TTC549 (cell line): ENCODE measurements at regions not wholly inside any gene's neighbourhood (a gene's known extent, or its start where the extent isn't known, plus 50 kb on each side); places are given as distances from the start of the nearest gene placed in this dataset.
"Not testable (repeated sequence)": the region's sequence is repeated elsewhere in the genome, so short reads cannot be mapped to it uniquely, and the experiment has no call there.

Experiments used
- FAIRE-seq: peaks from 2 replicates; lab custom pipeline; 2012; peaks lifted over from hg19 to GRCh38; lab: Jason Lieb, UNC

GRCh38 chrX:40891798-40892197, 156.5 kb upstream of the MED14 start:
- no peak for FAIRE-seq

DNA sequence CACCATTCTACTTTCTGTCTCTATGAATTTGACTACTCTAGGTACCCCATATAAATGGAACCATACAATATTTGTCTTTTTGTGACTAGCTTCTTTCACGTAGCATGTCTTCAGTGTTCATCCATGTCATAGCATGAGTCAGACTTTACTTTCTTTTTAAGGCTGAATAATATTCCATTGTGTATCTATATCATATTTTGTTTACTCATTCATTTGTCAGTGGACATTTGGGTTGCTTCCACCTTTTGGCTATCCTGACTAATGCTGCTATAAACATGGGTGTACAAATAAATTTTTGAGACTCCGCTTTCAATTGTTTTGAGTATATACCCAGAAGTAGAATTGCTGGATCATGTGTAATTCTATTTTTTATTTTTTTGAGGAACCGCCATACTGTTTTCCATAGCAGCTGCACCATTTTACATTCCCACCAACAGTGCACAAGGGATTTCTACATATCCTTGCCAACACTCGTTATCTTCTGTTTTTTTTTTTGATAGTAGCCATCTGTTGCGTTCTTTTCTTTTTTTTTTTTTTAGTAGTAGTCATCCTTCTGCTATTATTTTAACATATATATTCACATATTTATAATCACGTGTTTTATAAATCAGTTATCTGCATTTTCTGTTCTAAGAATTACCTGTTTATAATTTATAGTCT, 158.0 kb upstream of the MED14 start:
- no peak for FAIRE-seq

DNA sequence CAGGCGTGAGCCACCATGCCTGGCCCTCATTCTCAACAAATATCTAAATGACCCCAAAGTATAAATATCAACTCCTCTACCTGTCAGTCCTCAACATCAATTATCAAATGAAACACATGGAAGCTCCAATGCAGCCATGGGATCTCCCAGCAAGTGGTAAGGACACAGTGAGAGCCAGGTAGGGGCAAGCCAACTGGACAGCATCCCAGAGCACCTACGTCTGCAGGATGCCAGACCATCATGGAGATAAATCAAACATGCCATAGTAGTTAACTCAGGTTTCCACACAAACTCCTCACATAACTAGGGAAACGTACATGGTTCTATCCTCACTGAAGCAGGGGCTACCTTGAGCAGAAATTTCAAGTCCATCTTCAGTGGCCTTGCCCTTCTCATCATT, 159.9 kb upstream of the MED14 start:
- FAIRE-seq = no peak

GRCh38 chrX:40897718-40898270, 162.5 kb upstream of the MED14 start:
- FAIRE-seq = no peak

DNA sequence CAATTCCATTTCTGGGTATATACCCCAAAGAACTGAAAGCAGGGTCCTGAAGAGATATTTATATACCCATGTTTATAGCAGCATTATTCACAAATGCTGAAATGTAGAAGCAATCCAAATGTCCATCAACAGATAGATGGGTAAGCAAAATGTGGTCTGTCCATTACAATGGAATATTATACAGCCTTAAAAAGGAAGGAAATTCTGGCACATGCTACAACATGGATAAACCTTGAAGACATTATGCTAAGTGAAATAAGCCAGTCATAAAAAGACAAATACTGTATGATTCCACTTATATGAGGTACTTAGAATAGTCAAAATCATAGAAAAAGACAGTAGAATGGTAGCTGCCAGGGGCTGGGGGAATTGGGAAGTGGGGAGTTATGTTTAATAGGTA, 169.4 kb upstream of the MED14 start:
- FAIRE-seq = not testable (repeated sequence)

DNA sequence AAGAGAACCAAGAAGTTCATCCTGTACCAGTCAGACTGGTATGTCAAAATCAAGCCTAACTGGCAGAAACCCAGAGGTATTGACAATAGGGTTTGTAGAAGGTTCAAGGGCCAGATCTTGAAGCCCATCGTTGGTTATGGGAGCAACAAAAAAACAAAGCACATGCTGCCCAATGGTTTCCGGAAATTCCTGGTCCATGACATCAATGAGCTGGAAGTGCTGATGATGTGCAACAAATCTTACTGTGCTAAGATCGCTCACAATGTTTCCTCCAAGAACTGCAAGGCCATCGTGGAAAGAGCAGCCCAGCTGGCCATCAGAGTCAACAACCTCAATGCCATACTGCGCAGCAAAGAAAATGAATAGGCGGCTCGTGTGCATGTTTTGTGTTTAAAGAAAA, 172.7 kb upstream of the MED14 start:
- FAIRE-seq = no peak

DNA sequence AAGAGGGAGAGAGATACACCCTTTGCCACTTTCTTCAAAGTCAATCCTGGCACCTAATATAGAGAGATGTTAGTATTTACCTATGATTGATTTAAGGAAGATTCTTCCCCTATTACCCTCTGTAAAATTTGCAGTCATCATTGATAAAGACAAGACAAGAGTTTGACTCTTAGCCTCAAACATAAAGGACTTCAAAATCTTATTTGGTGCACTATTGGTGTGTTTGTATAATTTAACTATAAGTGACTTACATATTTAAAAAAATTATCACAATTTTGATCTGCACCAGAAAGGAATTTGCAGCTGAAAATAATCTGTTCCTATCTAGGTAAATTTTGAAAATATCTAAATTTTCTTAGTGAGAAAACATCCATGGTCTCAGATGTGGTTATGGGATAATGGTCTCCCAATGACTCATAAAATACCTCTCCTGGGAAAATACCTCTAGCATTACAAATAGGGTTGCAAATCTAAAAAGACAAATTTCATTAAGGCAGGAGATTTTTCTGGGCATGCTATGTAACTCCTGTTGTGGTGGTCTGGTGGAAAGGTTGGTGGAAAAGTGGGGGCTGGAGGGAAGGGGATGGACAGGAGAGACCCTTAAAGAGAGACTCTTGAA, 173.6 kb upstream of the MED14 start:
- no peak for FAIRE-seq

DNA sequence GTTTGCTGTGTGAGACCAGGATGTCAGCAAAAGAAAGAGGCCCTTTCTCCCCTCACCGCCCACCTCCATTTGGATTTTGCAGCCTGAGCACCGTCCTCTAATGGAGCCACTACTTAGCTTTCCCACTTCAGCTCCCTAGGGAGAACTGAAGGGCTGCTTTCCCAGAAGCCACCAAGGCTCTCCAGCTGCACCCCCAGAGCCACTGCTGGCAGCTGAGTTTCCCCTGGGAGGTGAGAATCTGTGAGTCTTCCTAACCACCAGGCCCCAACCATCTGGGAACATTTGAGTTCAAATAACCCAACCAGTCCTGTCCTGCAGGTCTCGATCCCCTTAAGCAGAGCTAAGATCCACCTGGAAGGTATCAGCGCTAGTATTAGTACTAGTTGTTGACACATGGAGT, 173.1 kb upstream of the USP9X start:
- FAIRE-seq = no peak

GRCh38 chrX:40912576-40912975, 172.7 kb upstream of the USP9X start:
- no peak for FAIRE-seq

GRCh38 chrX:40920351-40920750, 164.9 kb upstream of the USP9X start:
- no peak for FAIRE-seq

- FAIRE-seq = no peak
These were observed 162.9 kb upstream of the USP9X start for GRCh38 chrX:40922307-40922706.

- FAIRE-seq = not testable (repeated sequence)
These were observed 158.4 kb upstream of the USP9X start for GRCh38 chrX:40926739-40927427.

DNA sequence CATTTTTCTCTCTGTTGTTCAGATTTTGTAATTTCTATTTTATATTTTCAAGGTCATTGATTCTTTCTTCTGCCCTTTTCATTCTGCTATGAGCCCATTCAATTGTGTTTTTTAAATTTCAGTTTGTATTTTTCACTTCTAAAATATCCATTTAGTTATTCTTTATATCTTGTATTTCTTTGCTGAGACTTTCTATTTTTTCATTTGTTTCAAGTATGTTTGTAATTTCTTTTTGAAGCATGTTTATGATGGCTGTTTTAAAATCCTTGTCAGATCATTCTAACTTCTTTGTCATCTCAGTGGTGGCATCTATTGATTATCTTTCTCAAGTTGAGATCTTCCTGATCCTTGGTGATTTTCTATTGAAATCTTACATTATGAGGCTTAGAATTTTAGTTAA, 157.2 kb upstream of the USP9X start:
- no peak for FAIRE-seq

- no peak for FAIRE-seq
These were observed 153.3 kb upstream of the USP9X start for GRCh38 chrX:40931921-40932320.

- no peak for FAIRE-seq
These were observed 152.0 kb upstream of the USP9X start for GRCh38 chrX:40933132-40933705.

DNA sequence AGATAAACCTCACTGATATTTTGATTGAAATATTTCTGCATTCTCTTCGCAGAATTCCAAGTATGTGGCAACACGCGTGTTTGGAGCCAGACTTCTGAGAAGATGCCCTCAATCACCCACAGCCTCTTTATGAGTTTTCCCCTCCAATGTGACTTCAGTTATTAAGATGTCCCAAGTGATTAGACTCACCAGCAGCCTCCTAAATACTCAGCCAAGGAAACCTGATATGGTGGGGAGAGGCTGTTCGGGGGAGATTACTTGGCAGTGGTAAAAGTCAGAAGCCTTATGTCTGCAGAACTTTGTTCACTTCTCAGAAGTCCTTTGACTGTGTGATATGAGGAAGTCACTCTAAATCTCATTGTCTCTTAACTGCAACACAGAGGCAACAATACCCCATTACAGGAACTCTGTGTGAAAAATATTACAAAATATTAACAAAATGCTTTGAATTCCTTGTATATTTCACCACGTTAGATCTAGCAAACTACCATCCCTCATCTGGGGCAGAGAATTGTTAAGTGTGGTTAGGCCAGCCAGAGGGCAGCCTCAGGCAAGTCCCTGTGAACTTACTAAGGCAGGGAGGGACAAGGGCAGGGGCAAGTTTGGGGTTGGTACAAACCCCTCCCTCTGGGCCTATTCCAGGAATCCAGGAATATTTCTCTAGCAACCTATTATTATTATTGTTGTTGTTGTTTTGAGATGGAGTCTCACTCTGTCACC, 151.4 kb upstream of the USP9X start:
- FAIRE-seq = no peak

DNA sequence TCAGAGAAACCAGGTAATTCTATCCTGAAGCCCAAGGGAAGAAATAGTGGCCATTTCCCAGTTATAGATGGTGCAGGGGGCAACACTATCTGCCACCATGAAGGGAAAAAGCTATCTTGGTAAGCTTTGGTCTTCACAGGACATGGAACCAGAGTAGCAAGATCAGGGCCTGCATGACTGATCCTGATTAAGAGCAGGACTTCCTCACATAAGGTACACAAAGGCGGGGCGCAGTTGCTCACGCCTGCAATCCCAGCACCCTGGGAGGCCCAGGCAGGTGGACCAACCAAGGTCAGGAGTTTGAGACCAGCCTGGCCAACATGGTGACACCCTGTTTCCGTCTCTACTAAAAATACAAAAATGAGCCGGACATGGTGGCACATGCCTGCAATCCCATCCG, 148.4 kb upstream of the USP9X start:
- no peak for FAIRE-seq

GRCh38 chrX:40938423-40938822, 146.8 kb upstream of the USP9X start:
- FAIRE-seq = no peak

DNA sequence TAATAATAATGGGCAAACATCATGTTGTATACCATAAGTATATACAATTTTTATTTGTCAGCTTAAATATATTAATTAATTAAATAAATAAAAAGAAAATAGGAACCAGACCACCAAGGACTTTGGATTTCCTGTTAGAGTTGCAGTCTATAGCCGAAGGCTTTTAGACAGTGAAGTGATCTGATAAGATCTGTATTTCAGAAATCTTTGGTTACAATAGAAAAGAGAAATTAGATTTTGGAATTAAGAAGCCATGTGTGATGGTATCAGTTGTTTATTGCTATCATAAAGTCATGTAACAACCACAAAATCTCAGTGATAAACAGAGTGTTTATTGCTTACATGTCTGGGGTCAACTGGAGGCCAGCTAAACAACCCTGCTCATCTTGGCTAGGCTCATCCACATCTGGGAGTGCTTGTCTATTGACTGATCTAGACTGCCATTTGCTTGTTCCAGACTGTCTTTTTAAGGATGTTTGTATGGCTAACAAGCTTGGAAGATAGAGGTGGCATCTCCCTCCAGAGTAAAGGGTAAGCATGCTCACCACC, 142.1 kb upstream of the USP9X start:
- FAIRE-seq = no peak

DNA sequence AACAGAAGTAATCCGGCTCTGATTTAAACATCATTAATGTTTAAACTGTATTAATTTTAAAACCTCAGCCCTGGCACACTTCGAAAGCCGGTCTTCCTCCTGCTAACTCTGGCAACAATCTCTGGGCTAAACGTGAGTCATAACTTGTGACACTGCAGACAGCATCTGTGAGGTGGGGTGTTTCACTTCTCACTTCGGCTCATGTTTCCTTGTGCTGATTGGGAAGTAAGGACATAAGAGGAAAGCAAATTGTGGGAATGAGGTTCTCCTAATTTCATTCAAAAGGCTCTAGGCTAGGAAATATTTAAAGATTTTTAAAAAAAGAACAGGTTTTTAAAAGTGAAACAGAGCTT, 139.9 kb upstream of the USP9X start:
- FAIRE-seq = no peak

- no peak for FAIRE-seq
These were observed 138.0 kb upstream of the USP9X start for GRCh38 chrX:40947276-40947675.

- FAIRE-seq = no peak
These were observed 136.2 kb upstream of the USP9X start for GRCh38 chrX:40949071-40949470.
